SU-DHL-6 (cell line): ENCODE measurements at regions not wholly inside any gene's neighbourhood (a gene's known extent, or its start where the extent isn't known, plus 50 kb on each side); places are given as distances from the start of the nearest gene placed in this dataset.

ENCODE experiments used
- EZH2phosphoT487 ChIP-seq: fragments of 200-600 bp; sonication (generic), shearing (Covaris generic); conservative IDR thresholded peaks from 2 replicates; pipeline ENCODE4 v1.6.1; 2018; ENCODE audit warnings: mild to moderate bottlenecking, antibody characterized with exemption, low read length, moderate library complexity, mixed read lengths
- TF ChIP-seq, protein P1 (sequence below): fragments of 200-600 bp; sonication (generic); IDR thresholded peaks from one replicate; pipeline ENCODE4 v1.5.1; 2017; ENCODE audit warnings: antibody characterized with exemption, mild to moderate bottlenecking, low read length, moderate library complexity; ENCODE audit not compliant: insufficient read depth, poor library complexity, severe bottlenecking

DNA sequence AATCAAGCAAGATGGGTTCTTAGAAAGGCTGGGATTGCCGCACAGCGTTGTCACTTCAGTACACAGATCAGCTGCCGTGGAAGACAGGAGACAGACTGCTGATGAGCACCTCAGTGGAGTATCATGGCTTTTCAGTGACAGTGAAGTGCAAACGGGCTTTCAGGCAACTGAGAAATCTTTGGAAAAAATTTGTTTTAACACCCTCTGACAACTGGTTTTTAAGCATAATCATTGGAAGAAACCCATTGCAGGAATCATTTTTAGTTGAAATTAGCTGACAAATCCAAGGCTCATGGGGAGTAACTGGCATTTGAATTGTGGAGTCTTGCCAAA is 418.8 kb downstream of the OTOL1 start:
- TF ChIP-seq, protein P1, sequence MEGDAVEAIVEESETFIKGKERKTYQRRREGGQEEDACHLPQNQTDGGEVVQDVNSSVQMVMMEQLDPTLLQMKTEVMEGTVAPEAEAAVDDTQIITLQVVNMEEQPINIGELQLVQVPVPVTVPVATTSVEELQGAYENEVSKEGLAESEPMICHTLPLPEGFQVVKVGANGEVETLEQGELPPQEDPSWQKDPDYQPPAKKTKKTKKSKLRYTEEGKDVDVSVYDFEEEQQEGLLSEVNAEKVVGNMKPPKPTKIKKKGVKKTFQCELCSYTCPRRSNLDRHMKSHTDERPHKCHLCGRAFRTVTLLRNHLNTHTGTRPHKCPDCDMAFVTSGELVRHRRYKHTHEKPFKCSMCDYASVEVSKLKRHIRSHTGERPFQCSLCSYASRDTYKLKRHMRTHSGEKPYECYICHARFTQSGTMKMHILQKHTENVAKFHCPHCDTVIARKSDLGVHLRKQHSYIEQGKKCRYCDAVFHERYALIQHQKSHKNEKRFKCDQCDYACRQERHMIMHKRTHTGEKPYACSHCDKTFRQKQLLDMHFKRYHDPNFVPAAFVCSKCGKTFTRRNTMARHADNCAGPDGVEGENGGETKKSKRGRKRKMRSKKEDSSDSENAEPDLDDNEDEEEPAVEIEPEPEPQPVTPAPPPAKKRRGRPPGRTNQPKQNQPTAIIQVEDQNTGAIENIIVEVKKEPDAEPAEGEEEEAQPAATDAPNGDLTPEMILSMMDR, result no peak
- TF ChIP-seq EZH2phosphoT487, result no peak
